Activated effector memory CD4-positive, alpha-beta T cell treated with anti-CD3 and anti-CD28 coated beads, Interleukin-2, amount 50 U/mL, for 16 hours (primary cell): ENCODE measurements at regions not wholly inside any gene's neighbourhood (a gene's known extent, or its start where the extent isn't known, plus 50 kb on each side); places are given as distances from the start of the nearest gene placed in this dataset.
"Not testable (repeated sequence)": the region's sequence is repeated elsewhere in the genome, so short reads cannot be mapped to it uniquely, and the experiment has no call there.

Experiments
- DNase-seq: peaks from one replicate; pipeline ENCODE4 v3.0.0-alpha.2; 2020

- no peak for DNase-seq
Observed at GRCh38 chr9:104980039-104980654, 52.2 kb upstream of the ABCA1 start.

DNA sequence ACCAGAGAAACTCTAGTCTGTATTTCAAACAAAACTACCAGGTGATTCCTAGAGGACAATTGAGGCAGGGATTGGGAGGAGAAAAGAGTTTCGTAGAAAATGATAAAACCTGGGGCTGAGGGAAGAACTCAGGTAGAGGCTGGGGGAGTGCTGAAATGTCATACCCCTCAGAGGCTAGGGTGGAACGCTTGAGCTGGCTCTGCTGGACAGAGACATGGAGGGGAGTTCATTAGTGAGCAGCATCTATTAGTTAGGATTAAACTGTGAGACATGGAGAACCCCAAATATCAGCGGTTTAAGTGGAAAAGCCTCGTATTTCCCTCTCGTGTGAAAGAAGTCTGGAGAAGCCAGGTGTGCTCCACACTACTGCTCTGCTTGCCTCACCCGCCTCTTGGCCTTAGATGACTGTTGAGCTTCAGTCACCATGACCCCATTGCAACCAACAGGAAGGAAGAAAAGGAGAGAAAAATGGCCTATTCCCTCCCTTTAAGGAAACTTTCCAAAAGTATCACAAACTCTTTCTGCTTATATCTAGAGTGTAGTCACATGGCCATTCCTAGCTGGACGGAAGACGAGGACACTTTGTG lies 53.7 kb upstream of the ABCA1 start:
- DNase-seq: no peak

- no peak for DNase-seq
Observed at GRCh38 chr9:104982543-104982942, 54.6 kb upstream of the ABCA1 start.

- DNase-seq: no peak
Observed at GRCh38 chr9:104983491-104983890, 55.5 kb upstream of the ABCA1 start.

DNA sequence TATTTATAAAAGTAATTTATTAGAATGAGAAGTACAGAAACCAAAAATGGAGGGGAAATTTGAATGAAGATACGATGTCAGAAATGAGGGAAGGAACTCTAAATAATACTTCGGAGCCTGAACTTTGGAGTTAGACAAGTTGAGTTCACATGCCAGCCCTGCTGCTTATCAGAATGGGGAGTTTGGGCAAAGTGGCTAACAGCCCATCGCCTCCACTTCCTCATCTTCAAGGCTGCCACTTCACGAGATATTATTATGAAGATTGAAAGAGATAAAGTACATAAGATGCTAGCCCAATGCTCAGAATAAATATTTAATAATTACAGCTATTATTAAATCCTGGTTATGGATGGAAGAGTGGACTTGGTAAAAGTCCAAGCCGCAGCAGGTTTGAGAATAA lies 56.2 kb upstream of the ABCA1 start:
- no peak for DNase-seq

GRCh38 chr9:104984542-104984941 lies 56.6 kb upstream of the ABCA1 start:
- no peak for DNase-seq

DNA sequence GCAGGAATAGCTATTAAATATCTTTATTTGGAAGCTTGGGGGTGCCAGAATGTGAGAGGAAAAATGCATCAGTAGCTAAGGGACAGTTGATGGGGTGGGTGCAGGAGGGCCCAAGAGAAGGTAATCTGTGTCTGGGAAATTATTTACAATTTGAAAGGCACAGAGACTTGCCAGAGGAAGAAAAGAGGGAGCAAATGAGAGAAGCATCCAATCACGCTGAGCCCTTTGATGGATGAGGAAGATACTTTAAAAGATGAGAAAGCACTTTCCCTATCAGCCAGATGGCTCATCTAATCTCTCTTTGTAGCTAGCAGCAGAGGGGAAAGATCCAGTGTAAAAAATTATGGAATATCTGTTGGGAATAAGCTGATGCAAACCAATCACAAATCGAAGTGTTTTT lies 57.0 kb upstream of the ABCA1 start:
- no peak for DNase-seq

DNA sequence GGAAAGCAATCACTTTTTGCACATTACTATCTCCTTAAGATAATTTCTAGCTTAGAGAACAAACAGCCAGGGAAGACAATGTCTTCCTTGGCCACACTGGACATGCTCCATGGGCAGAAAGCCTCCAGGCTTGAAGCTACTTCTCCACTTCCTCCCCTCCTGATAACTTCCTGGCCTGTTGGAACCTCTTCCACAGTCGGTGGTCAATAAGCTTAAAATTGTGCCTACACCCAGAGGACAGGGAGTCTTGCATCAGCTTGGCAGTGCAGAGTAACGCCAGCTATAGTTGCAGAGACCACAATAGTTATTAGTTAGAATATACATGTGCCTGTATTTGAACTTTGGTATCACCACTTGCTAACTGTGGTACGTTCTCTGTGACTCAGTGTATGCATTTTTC lies 58.1 kb upstream of the ABCA1 start:
- no peak for DNase-seq

GRCh38 chr9:104987743-104988142 lies 59.8 kb upstream of the ABCA1 start:
- DNase-seq: no peak

DNA sequence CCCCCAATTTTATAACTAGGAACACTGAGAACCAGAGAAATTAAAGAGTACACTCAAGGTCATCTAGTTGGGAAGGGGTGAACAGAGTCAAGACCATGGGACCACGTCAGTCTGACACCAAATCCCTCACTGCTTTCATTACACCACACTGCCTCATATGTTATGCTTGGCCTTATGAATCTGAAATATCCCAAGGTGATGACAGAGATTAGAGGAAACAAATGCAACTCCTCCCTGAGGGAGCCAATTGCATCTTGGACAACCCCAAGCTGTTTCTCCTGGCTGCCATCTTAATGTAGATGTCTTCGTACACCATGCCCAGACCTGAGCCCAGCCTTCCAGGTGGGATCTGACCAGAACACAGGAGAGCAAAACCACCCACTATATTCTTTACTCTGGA lies 60.6 kb upstream of the ABCA1 start:
- DNase-seq: no peak

DNA sequence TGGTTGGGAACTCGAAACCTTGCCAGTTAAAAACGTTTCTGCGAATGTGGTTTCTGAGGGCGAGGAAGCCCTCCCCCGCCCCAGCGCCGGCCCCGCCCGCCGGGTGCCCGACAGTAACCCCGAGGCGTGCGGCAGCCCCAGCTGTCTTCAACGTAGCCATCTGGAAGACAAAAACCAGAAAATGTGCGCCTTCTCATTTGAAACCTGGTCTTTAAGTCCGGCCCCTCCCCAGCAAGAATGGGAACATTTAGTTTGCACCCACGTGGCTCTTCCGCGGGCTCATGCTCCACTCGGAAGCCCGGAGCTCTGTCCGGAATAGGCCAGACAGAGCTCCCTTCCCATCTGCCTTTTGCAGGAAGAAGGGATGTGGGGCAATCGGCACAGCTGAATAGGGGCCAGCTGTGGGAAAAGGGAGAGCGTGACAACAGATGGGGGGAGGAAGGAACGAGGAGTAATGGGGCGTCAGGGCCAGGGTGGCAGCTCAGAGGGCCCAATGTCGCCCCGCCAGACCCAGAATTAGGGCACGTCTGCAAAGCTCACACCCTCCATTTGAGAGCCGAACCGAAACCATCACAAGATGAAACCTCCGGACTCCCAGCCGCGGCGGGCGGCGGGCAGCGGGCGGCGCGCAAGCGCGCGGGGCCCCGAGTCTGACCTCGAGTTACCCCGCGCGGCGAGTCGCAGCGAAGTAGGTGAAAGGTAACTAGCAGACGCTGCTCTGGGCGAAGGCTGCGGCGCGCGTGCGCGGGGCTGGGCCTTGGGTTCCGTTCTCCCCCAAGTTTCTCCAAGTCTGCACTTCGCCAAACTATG lies 63.4 kb upstream of the ABCA1 start:
- peak; percentile 92 for DNase-seq

DNA sequence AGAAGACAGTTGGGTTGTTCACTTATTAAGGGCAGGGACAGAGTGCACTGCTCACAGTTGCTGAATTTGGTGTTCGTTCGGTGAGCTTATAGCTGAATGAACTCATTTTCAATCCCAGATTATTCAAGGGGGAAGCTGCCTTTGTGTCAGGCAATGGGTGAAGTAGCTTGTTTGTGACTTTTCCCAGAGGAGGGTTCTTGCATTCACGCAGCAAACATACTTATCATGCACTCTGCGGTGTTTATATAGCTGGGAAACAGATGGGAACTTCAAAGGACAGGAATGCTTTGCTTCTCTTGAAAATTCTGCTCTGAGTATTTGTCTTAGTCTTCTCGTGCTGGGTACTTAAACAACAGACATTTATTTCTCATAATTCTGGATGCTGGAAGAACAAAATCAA lies 64.7 kb upstream of the ABCA1 start:
- DNase-seq: no peak

- DNase-seq: no peak
Observed at GRCh38 chr9:104993291-104993963, 65.5 kb upstream of the ABCA1 start.

GRCh38 chr9:104997536-104997935 lies 69.6 kb upstream of the ABCA1 start:
- no peak for DNase-seq

DNA sequence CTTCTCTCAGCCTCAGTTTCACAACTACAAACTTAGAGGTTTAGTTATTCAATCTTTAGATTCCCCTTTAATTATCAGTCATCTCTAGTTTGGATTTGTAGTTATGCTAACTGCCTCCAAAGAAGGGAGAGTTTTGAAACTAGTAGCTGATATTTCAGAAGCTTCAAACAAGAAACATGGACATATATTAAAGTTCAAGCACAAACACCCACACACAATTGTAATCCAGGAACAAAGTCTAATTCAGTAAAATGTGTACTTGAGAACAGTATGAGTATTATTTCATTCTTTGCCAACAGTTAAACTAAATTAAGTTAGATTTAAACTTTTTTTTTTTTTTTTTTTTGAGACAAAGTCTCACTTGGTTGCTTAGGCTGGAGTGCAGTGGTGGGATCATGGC lies 71.2 kb upstream of the ABCA1 start:
- DNase-seq: no peak

GRCh38 chr9:105000529-105000928 lies 72.6 kb upstream of the ABCA1 start:
- DNase-seq: not testable (repeated sequence)

DNA sequence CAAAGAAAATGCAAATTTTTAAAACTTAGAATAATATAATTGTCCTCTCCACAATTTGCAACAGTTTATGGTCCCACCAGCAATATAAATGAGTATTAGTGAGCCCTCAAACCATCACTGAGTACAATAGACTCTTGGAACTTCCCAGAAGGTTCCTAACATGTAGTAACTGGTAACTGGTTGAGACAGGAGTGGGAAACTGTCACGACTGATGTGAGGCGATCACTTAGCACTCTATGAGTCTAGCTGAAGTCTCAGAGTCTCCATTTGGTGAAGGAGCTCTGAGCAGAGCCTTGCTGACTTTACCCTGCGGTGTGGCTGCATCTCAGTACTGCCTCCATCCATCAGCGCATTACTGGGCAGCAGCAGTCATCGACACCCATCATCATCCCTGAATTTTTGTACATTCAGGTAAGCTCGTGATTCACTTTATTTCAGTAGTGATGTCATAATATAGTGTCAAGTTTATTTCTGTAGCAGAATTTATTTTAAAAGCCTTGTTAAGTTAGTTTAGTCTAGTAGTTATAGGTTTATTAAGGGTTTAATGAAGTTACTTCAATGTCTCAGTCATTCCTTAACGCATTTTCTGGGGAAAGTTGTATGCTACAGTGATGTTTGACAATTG lies 76.6 kb upstream of the ABCA1 start:
- no peak for DNase-seq

DNA sequence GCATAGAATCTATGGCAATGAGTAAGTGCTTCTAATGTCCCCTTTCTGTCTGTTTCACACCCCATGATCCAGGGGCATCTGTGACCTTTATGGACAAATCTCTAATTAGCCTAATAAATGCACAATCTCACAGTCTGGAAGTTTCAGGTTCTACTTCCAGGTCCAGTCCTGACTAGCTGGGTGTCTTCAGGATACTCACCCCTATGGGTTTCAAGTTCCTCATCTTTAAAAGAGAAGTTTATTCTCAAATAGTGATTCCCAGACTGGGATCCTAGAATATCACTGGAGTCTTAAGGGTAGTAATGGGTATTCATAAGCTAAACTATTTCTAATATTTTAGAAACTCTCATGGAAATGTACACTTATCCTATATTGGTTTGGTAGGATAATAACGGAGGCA lies 77.2 kb upstream of the ABCA1 start:
- DNase-seq: no peak

DNA sequence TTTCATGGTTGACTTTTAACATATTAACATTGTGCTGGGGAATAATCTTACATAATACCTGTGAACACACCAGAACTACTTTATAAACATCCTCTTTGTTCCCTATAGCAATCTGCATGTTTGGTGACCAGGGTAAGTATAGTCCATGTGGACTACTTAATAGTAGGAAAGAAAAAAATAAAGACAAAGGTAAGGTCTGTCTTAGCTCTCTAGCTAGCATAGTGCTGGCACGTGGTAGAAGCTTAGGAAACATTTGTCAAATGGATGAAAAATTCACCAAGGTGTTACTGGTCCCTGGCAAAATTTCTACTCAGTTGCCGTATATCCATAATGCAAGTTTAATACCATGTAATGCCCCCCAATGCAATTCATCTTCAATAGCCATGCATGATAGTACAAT lies 78.6 kb upstream of the ABCA1 start:
- DNase-seq: no peak

DNA sequence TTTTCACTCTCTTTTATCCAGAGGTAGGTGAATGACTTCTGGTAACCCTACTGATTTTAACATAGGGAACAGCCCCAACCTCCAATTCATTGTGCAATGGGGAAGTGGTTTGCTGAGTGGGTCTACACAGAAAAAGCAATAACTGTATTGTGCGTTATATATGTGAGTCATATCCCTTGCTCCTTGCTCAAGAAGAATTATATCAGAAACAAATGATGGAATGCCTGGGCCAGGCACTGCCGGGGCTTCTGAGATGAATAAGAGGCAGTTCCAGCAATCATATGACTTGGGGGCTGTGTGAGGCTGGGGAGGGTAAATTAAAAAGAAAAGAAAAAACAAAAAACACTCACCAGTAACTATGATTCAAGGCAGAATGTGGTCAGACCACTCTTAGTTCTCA lies 79.2 kb upstream of the ABCA1 start:
- DNase-seq: no peak

DNA sequence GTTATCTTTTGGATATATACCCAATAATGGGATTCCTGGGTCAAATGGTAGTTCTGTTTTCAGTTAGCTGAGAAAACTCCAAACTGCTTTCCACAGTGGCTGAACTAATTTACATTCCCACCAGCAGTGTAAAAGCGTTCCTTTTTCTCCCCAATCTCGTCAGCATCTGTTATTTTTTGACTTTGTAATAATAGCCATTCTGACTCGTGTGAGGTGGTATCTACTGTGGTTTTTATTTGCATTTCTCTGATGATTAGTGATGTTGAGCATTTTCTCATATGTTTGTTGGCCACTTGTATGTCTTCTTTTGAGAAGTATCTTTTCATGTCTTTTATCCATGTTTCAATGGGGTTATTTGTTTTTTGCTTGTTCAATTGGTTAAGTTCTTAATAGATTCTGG lies 82.1 kb upstream of the ABCA1 start:
- DNase-seq: not testable (repeated sequence)

GRCh38 chr9:105021917-105022316 lies 94.0 kb upstream of the ABCA1 start:
- no peak for DNase-seq

- DNase-seq: not testable (repeated sequence)
Observed at GRCh38 chr9:105022545-105022944, 94.6 kb upstream of the ABCA1 start.
